ENCODE measurements at regions not wholly inside any gene's neighbourhood (a gene's known extent, or its start where the extent isn't known, plus 50 kb on each side); places are given as distances from the start of the nearest gene placed in this dataset.
A peak's percentile ranks its signal among the peaks of the same experiment; 100 is the strongest.

DNA sequence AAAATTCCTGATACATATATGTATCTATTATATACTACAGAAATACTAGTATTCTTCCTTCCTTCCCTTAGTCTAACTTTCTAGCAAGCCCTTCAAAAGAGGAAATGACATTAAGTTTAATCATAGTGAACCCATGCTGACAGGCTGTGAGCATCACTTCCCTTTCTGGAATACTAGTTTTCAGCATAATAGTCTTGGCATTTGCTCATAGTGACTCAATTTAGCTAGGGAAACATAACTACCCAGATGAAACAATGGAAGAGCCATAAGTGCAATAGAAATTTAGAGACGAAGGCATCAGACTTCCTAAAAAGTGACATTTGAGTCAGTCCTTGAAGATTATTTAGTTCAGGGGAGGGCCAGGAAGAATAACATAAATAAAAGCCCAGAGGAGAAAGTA, 184.5 kb upstream of the CRY1 start:
- peak; percentile 29 for DNase-seq (ENCODE audit: low spot score)

GRCh38 chr12:107282628-107283027, 189.3 kb upstream of the CRY1 start:
- no peak for DNase-seq (ENCODE audit: low spot score)

- no peak for DNase-seq (ENCODE audit: low spot score)
These were observed 190.3 kb upstream of the CRY1 start for GRCh38 chr12:107283652-107284051.

DNA sequence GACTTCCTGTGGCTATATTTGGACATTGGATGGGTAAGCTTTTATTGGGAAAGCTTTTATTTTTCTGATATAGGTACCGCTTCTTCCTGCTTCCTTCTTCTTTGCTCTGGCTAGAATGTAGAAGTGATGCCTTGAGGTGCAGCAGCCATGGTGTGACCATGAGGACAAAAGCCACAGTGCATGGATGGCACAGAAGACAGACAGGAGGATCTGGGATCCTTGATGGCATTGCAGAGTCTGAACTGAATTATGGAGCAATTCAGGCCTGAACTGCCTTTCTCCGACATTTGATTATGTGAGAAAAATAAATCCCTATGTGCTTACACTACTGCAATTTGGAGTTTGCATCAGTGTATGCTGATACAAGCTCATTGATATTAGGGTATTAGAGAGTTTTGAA, 191.3 kb upstream of the CRY1 start:
- no peak for DNase-seq (ENCODE audit: low spot score)

- DNase-seq (ENCODE audit: low spot score) = no peak
These were observed 194.4 kb upstream of the CRY1 start for GRCh38 chr12:107287436-107288413.

DNA sequence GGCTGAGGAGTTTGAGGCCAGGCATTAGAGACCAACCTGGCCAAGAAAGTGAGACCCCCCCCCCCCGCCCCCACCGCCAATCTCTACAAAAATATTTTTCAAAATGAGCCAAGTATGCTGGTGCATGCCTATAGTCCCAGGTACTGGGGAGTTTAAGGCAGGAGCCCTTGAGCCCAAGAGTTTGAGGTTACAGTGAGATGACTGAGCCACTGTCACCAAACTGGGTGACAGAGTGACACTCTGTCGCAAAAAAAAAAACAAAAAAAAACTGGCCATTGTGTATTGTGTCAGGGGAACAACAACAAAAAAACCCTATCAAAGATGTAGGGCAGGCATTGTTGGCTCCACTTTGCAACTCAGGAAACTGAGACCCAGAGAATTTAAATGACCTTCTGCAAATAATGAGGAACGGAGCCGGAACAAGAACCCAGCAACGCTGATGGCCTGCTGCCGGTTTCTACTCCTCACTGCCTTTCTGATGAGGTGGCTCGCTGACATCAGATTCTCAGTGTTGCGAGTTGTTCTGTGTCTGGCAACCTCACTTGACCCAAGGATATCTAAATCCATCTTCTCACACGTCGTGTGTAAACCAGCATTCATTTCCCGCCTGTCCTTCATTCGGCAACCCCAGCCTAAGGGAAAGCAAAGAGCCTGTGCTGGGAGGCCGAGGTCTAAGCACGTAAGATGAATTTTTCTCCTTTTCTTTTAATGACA, 195.2 kb upstream of the CRY1 start:
- DNase-seq (ENCODE audit: low spot score) = no peak

- DNase-seq (ENCODE audit: low spot score) = no peak
These were observed 197.7 kb upstream of the CRY1 start for GRCh38 chr12:107291018-107291417.

DNA sequence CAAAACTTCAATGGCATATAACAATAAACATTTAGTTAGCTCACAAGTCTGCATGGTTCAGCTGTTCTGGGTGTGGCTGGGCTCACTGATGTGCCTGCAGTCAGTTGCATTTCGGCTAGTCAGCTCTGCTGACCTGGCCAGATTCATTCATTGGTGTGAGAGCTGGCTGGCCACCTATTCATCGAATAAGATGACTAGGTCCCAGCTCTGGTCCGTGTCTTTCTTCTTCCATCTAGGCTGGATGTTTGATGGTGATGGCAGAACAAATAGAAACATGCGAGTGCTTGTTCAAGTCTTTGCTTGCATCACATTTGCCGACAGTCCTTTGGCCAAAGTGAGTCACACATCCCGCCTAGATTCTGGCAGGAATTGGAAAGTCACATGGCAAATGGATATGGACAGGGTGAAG, 203.3 kb upstream of the CRY1 start:
- no peak for DNase-seq (ENCODE audit: low spot score)

DNA sequence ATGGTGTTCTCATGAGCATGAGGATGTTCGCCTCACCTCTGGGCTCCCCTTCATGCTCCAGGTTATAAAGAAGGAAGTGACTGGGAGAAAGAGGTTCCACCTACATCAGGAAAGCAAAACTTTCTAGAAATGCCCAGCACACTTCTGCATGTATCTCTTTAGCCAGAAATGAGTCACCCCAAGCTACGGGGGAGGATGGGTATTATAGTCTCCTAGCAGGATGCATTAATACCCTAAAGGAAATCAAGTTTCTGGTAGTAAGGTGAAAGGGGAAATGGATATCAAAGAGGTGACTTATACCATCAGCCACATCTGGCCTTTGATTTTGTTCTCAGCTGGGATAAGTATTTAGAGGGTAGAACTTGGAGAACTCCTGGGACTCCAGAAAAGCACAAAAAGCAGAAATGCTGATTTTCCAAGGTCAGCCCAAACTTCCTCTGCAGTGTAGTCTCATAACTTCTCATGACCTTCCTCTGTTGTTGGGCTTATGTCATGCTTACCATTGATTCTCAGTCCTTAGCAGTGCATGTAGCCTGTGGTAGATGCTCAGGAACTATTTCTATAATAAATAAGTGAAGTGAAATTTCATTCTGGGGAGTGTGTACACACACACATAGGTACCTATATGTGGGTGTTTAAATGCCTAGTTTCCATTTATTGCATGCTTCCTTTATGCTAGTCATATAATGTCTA, 209.4 kb upstream of the CRY1 start:
- no peak for DNase-seq (ENCODE audit: low spot score)

DNA sequence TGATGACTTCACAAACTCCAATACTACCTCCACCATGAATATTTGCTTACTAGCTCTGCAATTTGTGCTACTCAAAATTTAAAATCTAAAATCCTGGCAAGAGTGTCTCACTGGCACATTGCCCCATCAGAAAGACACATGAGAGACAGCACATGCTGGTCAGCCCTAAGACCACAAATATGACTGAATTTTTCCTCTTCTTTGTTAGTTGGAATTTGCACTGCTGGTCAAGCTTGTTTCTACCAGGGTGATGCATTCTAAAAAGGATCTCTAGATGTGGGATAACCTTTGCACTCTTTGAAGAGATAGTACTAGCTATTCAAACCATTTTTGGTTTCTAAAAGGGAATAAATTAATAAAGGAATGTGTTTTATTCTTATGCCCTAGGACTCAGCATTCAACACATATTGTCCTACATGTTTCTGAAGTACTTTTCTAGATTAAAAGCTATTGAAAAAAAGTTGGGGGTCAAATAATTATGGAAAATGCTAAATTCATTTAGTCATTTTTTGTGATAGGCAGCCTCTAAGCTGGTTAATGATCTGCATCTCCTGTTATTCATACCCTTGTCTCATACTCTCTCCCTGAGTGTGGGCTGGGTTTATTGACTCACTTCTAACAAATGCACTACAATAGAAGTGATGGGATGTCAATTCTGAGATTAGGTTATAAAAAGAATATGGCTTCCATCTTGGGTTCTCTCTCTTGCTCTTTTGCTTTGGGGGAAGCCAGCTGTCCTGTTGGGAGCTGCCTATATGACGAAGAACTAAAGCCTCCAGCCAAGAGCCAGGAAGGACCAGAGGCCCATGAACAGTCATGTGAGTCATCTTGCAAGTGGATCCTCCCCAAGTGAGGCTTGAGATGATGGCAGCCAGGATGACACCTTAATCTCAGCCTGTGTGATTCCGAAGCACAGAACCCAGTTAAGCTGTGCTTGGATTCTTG, 211.5 kb upstream of the CRY1 start:
- DNase-seq (ENCODE audit: low spot score) = no peak

DNA sequence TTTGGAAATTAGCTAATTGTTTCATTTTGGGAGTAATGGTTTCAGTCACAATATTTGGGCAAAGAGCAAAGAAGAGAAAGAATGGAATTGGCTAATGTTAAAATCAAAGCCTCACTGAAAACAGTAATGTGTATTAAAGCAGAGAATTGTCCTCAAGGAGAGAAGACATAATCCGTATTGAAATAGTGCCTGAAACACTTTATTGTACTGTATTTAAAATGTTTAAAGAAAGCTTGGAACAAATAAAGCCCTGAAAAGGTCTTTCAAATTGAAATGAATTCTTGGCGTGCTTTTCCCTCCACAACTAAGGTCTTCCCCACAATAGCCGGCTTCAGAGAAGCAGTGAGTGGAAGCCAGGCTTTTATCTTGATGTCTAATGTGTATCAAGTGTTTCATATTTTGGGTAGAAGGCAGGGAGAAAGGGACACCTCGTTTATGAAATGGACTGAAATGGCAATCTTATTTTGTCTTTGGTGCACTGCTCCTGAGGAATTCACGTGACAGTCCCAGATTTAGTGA, 212.9 kb upstream of the CRY1 start:
- no peak for DNase-seq (ENCODE audit: low spot score)

- no peak for DNase-seq (ENCODE audit: low spot score)
These were observed 215.0 kb upstream of the CRY1 start for GRCh38 chr12:107308310-107308709.

DNA sequence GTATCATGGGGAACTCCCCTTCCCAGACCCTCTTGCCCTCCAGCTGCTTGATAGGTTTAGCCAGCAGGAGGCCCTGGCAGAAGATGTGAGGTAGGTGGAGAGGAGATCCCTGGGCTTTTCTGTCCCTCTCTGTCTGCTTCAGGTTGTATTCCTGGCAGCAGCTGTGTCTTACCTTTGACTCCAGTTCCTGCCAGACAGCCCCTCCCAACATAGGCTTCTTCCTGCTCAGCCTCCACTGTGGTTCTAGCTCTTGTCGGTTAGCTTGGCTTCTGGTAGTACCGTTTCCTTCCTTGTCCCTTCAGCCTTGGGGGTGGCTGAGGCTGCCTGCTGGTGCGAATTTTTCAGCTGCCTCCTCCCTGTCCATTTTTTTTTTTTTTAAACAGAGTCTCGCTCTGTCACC, 215.7 kb upstream of the CRY1 start:
- no peak for DNase-seq (ENCODE audit: low spot score)

GRCh38 chr12:107310621-107311020, 217.3 kb upstream of the CRY1 start:
- DNase-seq (ENCODE audit: low spot score) = no peak

DNA sequence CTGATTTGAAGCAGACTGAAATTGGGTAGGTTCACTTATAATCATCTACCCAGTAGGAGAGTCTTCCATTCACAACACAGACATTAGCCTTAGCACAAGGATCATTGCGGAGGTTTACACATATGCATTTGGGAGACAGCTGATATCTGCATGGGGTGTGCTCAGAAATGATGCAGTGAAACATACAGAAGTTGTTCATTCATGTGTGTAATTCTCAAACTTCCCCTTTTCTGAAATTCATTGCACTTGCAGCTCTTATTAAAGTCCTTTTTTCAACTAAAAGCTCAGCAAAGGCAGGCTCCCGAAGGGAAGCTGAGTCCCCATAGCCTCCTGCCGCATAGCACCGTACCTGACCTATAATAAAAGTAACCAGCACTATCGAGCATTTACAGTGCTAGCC, 218.3 kb upstream of the CRY1 start:
- DNase-seq (ENCODE audit: low spot score) = no peak

DNA sequence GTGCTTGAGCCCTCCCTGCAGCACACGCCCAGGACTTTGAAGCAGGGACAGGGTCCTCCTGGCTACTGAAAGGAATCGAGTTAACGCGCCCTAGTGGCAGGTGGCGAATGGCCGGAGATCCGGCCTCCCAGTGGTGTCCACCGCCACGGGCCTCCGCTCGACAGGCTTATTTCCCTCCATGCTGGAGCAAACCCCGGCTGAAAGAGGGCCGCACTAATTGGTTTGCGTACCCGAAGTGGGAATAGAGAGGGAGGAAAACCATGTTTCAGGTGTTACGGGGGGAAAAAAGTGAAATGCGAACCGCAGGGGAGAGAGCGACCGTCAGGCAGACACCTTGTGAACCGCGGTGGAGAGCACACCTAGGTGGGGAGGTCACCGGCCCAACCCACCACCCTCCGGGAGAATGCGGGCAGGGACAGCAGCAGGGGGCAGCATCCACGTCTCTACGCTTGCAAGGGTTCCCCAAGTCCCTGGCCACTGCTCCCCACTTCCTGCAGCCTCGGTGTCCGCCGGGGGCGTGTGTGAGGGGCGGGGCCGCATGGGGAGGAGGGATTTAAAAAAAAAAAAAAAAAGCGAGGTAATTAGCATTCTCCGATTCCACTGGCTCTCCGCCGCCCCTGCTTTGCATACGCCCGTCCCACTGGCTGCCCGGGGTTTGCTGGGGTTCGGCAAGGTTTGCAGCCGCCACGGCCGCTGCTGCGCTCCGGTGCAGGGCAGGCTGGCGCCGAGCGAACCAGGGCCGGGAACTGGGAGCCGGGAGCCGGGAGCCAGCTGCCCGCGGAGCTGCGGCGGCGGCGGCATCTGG, 224.6 kb upstream of the CRY1 start:
- DNase-seq (ENCODE audit: low spot score) = peak; percentile 90

DNA sequence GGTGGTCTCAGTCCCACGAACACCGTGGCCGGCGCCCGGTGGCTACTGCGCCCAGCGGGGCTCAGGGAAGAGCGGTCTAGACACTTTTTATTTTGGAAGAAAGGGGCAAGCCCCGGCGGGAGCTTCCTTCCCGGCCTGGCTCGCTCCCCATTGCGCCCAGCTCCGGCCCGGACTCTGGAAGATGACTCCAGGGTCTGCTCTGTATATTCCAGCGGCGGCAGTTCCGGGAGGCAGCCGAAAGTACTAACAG, 225.1 kb upstream of the CRY1 start:
- peak; percentile 50 for DNase-seq (ENCODE audit: low spot score)

GRCh38 chr12:107318806-107319532, 225.6 kb upstream of the CRY1 start:
- peak; percentile 44 for DNase-seq (ENCODE audit: low spot score)

- DNase-seq (ENCODE audit: low spot score) = peak; percentile 33
These were observed 226.2 kb upstream of the CRY1 start for GRCh38 chr12:107319533-107320032.
